ENCODE measurements at regions not wholly inside any gene's neighbourhood (a gene's known extent, or its start where the extent isn't known, plus 50 kb on each side); places are given as distances from the start of the nearest gene placed in this dataset.

DNA sequence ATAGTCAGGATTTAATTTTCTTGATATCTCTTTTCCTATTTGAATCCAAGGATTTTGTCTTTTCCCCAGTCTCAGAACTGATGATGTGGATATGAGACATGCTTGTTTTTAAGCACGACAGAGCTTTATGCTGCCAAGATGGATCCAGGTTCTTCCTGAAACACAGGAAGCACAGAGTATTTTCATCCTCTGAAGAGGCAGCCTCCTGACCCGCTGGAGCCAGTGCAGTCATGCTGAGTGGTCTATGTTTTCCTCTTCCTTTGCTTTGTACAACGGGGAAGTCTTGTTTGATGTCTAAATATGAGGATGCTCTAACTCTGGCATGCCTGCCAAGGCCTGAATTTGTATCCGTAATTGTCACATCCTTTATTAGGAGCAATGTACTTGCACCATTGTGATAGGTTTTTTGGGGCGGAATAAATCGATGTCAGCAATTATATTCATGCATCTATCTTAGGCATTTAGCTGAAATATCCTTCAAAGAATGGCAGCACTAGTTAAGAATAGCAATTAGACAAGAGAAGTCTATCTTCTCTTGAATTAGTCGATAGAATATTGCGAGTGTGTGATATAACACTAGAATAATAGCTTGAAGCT, 407.1 kb upstream of the JAG1 start:
- TF ChIP-seq CTCF (IDR thresholded peaks at IDR 0.05) (no peak), TCF7L2 (IDR thresholded peaks at IDR 0.05; ENCODE audit: low read depth, low read length) (no peak), SIN3A (IDR thresholded peaks at IDR 0.05; ENCODE audit: borderline replicate concordance, insufficient read depth, low read depth, low read length) (no peak)

Data from Panc1 (cell line).